Prostate gland (tissue), 2 donors: ENCODE measurements at regions not wholly inside any gene's neighbourhood (a gene's known extent, or its start where the extent isn't known, plus 50 kb on each side); places are given as distances from the start of the nearest gene placed in this dataset.

Source experiments
- POLR2A ChIP-seq: fragments of 450-650 bp; IDR thresholded peaks from one replicate; pipeline ENCODE4 v1.6.1; 2016; ENCODE audit warnings: antibody characterized with exemption, mild to moderate bottlenecking
- POLR2AphosphoS5 ChIP-seq: sonication (generic); formaldehyde crosslinking; IDR thresholded peaks from one replicate; pipeline ENCODE4 v1.6.1; 2017; ENCODE audit warnings: antibody characterized with exemption
- TF ChIP-seq, protein P1 (sequence below), 4 experiments: fragments of 200-600 bp in 2 of 4; fragments of 450-650 bp in 2 of 4; sonication (generic) in 2 of 4; IDR thresholded peaks; 1 replicate in 3 of 4; 2 replicates in 1 of 4; pipeline ENCODE4 v1.5.1; 2016 to 2019; ENCODE audit warnings: antibody characterized with exemption in 4 of 4, mild to moderate bottlenecking in 2 of 4, moderate library complexity in 2 of 4

DNA sequence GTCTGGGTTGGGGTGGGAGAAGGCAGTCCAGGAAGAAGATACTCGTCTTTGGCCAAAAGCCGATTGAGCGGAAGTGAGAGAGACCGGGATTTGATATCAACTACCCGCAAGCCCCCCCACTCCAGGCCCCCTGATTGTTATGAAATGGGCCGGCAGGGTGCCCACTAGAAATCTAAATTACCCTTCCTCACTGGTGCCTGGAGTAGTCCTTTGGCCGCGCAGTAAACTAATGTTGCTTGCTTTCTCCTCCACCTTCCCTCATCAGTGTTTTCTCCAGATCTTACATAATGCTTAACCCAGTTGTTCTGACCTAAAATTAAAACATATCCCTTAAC lies 119.2 kb upstream of the BARHL2 start:
- TF ChIP-seq, protein P1, sequence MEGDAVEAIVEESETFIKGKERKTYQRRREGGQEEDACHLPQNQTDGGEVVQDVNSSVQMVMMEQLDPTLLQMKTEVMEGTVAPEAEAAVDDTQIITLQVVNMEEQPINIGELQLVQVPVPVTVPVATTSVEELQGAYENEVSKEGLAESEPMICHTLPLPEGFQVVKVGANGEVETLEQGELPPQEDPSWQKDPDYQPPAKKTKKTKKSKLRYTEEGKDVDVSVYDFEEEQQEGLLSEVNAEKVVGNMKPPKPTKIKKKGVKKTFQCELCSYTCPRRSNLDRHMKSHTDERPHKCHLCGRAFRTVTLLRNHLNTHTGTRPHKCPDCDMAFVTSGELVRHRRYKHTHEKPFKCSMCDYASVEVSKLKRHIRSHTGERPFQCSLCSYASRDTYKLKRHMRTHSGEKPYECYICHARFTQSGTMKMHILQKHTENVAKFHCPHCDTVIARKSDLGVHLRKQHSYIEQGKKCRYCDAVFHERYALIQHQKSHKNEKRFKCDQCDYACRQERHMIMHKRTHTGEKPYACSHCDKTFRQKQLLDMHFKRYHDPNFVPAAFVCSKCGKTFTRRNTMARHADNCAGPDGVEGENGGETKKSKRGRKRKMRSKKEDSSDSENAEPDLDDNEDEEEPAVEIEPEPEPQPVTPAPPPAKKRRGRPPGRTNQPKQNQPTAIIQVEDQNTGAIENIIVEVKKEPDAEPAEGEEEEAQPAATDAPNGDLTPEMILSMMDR (IDR thresholded peaks at IDR 0.05) = no peak
- no peak for TF ChIP-seq POLR2A
- no peak for TF ChIP-seq POLR2AphosphoS5
